ENCODE measurements at regions not wholly inside any gene's neighbourhood (a gene's known extent, or its start where the extent isn't known, plus 50 kb on each side); places are given as distances from the start of the nearest gene placed in this dataset.

GRCh38 chr9:20227166-20227874, 395.0 kb downstream of the MLLT3 start:
- no peak overlapping the region for H4K5ac ChIP-seq (ENCODE audit: low read depth, low read length)
- no peak overlapping the region for H2BK5ac ChIP-seq (ENCODE audit: low read depth, low read length, poor library complexity, severe bottlenecking)
- WGBS, 2 experiments (ENCODE audit: extremely low coverage in 2 of 2, insufficient read length in 1 of 2), result no CpG with 5 or more reads among the region's 2 CpGs
- no peak overlapping the region for H3K9ac ChIP-seq (ENCODE audit: low read depth, low read length)
- H3K9me3 ChIP-seq (ENCODE audit: control insufficient read depth, insufficient read depth, low read length), result no peaks in the 10 kb centered on the region
- no peak overlapping the region for H2AK9ac ChIP-seq (replicated peaks; ENCODE audit: low read depth, low read length, poor library complexity)
- no peaks in the 10 kb centered on the region for H3K27me3 ChIP-seq (ENCODE audit: control insufficient read depth, insufficient read depth, low read length)
- H3K14ac ChIP-seq (replicated peaks; ENCODE audit: low read depth, low read length), result no peak overlapping the region
- ChIA-PET POLR2A (ENCODE audit: unreplicated experiment) (no interaction called here), CTCF (interaction anchor here (0.6 to 1.3 kb wide), 3 partner anchors 13 to 111 kb away, joined by 3 read pairs; no protein-coding TSS in a partner anchor)
- H4K20me1 ChIP-seq (ENCODE audit: insufficient read depth, low read length), result no peaks in the 10 kb centered on the region
- H3K4ac ChIP-seq (ENCODE audit: low read depth, low read length), result no peak overlapping the region
- H2AK5ac ChIP-seq (ENCODE audit: low read depth, low read length), result no peak overlapping the region
- in situ Hi-C loops (cut with MboI; ENCODE audit: low sequenced_read_pairs), result no loop called here
- H2AFZ ChIP-seq (replicated peaks; ENCODE audit: low read length, poor library complexity), result no peak overlapping the region
- H3K56ac ChIP-seq (ENCODE audit: extremely low read depth, insufficient read depth, low read length), result no peak overlapping the region
- no peaks in the 10 kb centered on the region for H3K36me3 ChIP-seq (ENCODE audit: control insufficient read depth, insufficient read depth, low read length)
- no peak for DNase-seq
- H3K27ac ChIP-seq (ENCODE audit: insufficient read depth, low read length), result no peak overlapping the region
- H4K8ac ChIP-seq (ENCODE audit: low read depth in 2 of 2, low read length in 2 of 2), result no peak overlapping the region
- H3K9me1 ChIP-seq (ENCODE audit: insufficient read depth, low read length), result no peaks in the 10 kb centered on the region
- H3K4me2 ChIP-seq (ENCODE audit: low read depth, low read length), result no peak overlapping the region
- no peak overlapping the region for H2BK15ac ChIP-seq (ENCODE audit: low read depth, low read length)
- no peaks in the 10 kb centered on the region for H3K79me1 ChIP-seq (ENCODE audit: low read depth in 1 of 2, low read length in 2 of 2)
- dilution Hi-C loops (cut with HindIII; ENCODE audit: low sequenced_read_pairs, unreplicated experiment), result no loop called here
- no peak overlapping the region for H3K4me3 ChIP-seq (ENCODE audit: insufficient read depth, low read depth, low read length)
- no peak overlapping the region for H4K91ac ChIP-seq (ENCODE audit: insufficient read depth, low read depth, low read length)
- TF ChIP-seq CHD1 (IDR thresholded peaks at IDR 0.05; ENCODE audit: low read depth, low read length), result no peak
- no peak overlapping the region for H3K23ac ChIP-seq (ENCODE audit: low read depth, low read length)
- H3K18ac ChIP-seq (ENCODE audit: low read depth, low read length), result no peak overlapping the region
- no peaks in the 10 kb centered on the region for H3K4me1 ChIP-seq (ENCODE audit: control insufficient read depth, insufficient read depth, low read length)
- intact Hi-C loops (cut with micrococcal nuclease), result no loop called here
- no peak overlapping the region for H2BK20ac ChIP-seq (ENCODE audit: low read depth, low read length)
- no peak for ATAC-seq (ENCODE audit: low read depth)
- BruUV-seq (replicated peaks), result no TSS peak
- no peak overlapping the region for H2BK120ac ChIP-seq (ENCODE audit: low read depth, low read length)
